NCI-H146 treated with DMSO at 0.1 percent for 48 hours (cell line): ENCODE measurements at regions not wholly inside any gene's neighbourhood (a gene's known extent, or its start where the extent isn't known, plus 50 kb on each side); places are given as distances from the start of the nearest gene placed in this dataset.
"Not testable (repeated sequence)": the region's sequence is repeated elsewhere in the genome, so short reads cannot be mapped to it uniquely, and the experiment has no call there.

Source experiments
- DNase-seq: peaks from one replicate; lab custom pipeline; 2025; ENCODE audit not compliant: unreplicated experiment; lab: John Stamatoyannopoulos, UW

DNA sequence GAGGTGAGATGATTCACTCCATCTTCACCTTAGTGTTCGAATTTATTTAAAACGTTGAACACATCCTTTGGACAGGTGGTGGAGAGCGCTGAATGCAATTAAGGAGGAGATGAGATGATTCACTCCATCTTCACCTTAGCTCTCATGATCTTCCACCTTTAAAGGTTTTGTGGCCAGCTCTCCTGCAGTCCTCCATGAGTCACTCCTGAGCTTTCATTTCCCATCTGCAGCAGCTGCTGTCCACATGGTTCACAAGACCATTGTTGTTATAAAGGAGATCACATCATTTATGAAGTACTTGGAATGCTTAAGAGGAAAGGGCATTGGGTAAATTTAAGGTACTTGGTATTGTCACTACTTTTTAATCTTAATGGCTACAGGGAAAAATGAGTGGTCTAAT, 298.5 kb downstream of the PAX3 start:
- no peak for DNase-seq

DNA sequence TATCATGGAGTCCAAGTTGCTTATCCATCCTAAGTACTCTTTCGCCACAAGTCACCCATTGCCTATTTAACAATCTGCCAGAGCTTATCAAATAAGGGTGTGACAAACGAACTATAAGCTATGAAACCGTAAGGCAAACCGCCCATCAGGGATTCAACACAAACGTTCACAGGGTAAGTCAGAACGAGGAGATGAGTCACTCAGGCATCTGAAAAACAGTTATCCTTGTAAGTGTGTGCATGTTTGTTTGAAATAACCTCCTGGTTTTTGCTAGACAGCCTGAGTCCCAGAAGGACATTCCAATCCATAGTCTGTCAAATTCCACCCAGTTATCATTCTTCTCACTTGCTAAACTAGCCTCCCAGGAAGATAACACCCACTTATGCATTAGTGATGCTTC, 299.1 kb downstream of the PAX3 start:
- no peak for DNase-seq

DNA sequence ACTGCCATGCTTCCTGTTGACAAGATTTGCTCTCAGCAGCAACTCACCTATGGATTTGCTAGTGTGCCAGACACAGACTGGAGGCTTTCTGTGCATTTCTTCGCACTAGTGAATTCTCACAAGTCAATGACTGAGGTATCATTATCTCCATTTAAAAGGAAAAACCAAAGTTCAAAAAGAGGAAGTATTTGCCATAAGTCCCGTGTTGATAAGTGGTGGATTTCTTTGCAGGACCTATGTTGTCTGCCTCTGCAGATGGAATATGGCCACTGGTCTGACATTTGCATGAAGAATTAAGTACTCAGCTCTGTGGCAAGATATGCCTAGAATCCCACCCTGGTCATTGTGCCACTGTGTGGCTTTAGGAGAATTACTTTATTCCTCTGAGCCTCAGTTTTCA, 299.6 kb downstream of the PAX3 start:
- no peak for DNase-seq

DNA sequence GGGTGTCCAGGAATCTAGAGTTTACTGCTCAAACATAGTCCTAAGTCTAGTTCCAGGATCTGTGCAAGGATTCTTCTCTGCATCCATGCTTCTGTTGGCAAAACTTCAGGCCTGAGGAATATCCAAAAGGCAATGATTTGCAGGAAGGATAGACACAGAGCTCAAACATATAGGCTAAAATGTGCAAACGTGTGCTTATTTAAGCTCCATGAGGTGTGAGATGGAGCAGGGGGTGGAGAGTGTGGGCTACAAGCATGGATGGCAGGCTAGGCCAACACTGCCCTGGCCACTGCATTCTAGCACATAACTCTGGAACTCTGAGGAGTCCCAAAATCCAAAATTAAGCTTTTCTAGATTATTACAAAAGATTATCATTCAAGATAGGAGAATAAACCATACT, 301.1 kb downstream of the PAX3 start:
- no peak for DNase-seq

DNA sequence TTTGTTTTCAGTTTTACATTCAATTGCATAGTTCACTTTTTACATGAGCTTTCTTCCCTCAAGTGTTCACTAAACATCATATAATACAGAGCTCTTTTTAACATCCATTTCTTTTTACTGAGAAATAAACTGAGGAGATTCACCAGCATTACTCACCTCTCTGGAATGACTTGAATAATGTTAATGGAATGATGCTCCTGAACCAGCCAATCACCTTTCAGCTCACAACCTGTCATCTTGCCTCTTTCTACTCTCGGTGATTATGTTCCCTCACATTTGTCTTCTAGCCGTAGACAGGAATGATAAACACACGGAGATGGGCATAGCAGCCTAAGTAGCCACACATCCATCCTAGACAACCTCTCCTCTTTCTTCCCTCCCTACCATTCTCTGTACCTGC, 301.7 kb downstream of the PAX3 start:
- no peak for DNase-seq

DNA sequence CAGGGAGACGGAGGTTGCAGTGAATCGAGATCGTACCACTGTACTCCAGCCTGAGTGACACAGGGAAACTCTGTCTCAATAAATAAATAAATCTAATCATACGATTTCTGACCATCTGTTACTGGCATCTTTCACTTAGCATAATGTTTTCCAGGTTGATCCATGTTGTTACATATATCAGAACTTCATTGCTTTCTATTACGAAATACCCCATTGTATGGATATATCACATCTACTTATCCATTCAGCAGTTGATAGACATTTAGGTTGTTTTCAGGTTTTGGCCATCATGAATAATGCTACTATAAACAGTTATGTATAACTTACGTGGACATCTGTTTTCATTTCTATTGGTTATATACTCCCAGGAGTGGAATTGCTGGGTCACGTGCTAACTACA, 303.9 kb downstream of the PAX3 start:
- DNase-seq, result no peak

DNA sequence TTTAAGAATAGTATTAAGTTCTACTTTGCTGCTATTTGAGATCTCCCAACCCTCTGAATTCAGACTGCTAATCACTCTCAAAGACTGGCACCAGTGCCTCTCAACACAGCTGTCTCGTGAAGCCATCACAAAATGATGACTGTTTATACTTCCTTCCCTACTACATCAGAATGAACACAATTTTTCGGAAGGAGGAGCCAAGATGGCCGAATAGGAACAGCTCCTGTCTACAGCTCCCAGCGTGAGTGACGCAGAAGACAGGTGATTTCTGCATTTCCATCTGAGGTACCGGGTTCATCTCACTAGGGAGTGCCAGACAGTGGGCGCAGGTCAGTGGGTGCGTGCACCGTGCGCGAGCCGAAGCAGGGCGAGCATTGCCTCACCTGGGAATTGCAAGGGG, 314.4 kb downstream of the PAX3 start:
- DNase-seq, result not testable (repeated sequence)

DNA sequence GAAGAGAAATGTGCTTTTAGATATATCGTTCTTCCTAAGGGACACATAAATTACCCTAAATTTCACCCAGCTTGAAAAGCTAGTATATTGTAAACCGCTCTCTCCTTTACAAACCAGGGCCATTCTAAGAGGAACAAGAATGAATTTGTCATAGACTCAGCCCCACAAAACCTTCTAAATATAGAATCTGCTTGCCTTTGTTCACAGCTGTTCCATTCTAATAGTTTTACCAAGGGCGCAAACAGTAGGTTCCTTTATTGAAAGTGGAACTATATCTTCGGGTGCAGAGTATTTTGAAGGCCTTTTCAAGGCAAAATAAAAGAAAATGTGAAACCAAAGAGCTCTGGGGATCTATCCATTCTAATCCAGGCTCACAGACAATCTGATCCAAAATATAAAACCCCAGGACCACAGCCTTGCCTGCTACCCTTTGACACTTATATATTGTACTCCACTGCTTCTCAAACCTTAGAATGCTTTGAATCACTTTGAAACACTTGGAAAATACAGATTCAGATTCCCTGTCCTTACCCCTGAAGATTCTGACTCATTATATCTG, 316.8 kb downstream of the PAX3 start:
- DNase-seq, result no peak

DNA sequence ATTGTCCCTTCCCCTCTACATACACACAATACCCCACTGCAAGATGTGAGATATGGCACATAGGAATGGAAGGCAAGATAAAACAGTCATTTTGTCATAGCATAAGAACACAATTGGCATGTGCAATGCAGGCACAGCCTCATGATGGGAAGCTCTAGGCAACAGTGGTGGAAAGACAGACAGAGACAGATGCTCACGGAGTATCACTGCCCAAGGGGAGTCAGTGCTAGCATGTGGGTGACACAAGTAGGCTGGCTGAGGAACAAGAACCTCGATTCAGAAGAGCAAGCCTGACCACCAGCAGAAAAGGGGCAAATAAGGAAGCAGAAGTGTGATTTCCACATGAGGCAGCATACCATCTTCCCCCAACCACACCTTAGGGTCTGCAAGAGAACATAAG, 323.6 kb downstream of the PAX3 start:
- no peak for DNase-seq

DNA sequence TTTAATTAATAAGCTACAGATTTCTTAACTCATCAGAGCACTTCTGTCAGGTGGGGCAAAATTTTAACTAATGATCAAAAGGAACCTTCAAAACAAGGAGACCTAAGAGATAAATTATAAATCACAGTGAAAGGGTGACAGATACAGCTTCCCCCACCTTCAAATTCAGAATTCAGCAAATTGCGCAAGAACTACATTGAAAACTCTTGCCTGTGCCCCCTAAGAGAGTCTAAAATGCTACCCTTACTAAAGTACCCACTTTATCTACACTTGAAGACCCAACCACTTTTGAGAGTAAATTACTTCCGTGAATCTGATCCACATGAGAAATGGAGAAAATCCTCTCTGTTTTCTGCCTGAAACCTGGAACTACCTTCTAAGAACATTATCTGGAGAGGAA, 324.9 kb downstream of the PAX3 start:
- DNase-seq, result no peak

DNA sequence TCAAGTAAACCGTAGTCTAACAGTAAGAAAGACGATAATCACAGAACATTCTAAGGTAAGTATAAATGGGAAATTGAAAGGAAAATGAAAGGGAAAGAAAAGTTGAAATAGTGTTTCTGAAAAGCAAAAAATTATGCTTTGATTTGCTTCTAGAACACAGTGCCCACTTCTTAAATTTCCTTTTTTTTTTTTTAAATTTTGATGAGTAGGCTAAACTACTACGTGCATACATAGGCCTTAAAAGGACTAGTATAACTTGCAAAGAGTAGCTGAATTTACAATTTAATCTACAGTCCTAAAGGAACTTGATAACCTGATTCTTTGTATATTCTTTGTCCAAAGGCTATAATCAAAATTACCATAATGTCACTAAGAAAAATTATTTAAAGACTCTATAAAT, 325.3 kb downstream of the PAX3 start:
- DNase-seq, result no peak

DNA sequence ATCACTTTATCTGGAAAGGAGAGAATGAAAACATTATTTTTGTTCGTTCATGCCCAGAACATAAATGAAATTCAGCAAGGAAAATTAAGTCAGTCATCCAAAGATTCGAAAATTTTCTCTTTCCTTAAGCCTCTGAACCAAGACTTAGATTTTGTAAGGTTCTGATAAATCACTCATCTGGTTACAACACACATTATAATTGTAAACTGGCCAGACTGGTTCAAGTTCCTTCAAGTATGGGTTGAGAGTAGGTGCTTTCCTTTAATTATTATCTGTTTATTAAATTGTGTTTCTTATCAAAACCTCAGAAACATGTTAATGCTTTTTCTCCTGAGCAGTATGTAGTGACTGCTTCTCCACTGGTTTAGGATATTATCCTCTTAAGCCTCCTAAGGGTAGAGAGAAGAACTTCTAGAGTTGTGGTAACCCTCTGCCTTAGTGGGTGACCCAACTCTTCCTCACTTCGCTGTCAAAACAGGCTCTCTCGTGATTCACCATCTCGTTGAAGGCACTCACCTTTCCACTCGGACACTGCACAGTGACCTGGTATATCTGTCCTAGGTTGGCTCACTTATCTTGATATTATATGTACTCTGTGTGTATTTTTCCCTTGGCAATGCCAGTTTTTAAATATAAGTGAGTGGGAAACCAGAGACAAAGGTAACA, 325.9 kb downstream of the PAX3 start:
- DNase-seq, result no peak

GRCh38 chr2:221970389-221970788, 328.4 kb downstream of the PAX3 start:
- DNase-seq, result no peak

- no peak for DNase-seq
Measured at GRCh38 chr2:221969830-221970144, 329.0 kb downstream of the PAX3 start.

- peak; percentile 1 for DNase-seq
Measured at GRCh38 chr2:221969087-221969829, 329.5 kb downstream of the PAX3 start.

DNA sequence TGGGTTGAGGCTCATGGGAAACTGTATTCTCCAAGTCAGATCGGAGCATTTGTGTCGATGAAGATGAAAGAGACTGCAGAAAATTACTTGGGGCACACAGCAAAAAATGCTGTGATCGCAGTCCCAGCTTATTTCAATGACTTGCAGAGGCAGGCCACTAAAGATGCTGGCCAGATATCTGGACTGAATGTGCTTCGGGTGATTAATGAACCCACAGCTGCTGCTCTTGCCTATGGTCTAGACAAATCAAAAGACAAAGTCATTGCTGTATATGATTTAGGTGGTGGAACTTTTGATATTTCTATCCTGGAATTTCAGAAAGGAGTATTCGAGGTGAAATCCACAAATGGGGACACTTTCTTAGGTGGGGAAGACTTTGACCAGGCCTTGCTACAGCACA, 336.6 kb downstream of the PAX3 start:
- DNase-seq, result no peak

- no peak for DNase-seq
Measured at GRCh38 chr2:221961561-221961960, 337.2 kb downstream of the PAX3 start.

- no peak for DNase-seq
Measured at GRCh38 chr2:221958224-221958623, 340.6 kb downstream of the PAX3 start.

DNA sequence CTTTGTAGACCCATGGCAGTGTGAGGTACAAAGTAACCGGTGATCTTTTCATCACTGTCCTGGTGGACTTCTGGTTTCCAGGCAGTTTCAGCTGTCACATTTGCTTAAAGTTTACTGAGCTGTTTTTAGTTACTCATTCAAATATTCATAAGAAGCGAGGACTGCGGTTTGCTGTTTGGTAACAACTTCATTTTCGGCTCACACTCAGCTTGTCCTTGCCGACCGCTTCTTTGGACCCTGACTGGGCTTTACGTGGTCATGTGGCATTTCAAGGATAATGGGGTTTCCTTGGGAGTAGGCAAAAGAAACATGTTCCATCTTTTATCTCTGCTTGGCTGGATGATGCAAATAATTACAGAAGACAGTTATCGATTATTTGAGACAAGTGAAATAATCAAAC, 350.7 kb downstream of the PAX3 start:
- DNase-seq, result no peak

DNA sequence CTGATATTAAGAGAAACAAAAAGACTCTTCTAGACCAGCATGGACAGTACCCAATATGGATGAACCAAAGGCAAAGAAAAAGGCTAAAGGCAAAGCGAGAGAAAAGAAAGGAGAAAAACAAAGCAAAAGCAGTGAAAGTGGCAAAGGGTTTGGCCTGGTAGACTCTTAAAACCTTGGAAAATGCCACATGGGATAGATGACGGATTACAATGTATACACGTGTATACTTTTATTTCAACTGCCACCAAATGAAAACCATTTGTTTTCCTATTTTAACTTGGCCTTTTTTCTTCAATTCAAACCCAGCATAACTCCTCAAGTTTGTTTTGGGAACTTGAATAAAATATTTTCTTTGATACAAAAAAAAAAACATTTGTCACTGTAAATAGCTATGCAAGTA, 354.3 kb downstream of the PAX3 start:
- DNase-seq, result not testable (repeated sequence)

- no peak for DNase-seq
Measured at GRCh38 chr2:221943076-221943810, 355.6 kb downstream of the PAX3 start.
